ENCODE measurements at regions not wholly inside any gene's neighbourhood (a gene's known extent, or its start where the extent isn't known, plus 50 kb on each side); places are given as distances from the start of the nearest gene placed in this dataset.

GRCh38 chr15:93235926-93236780 lies 147.1 kb upstream of the RGMA start:
- H3K4me3 ChIP-seq, result no peak overlapping the region
- no peak for TF ChIP-seq POLR2A (IDR thresholded peaks at IDR 0.05)
- TF ChIP-seq, protein P1, sequence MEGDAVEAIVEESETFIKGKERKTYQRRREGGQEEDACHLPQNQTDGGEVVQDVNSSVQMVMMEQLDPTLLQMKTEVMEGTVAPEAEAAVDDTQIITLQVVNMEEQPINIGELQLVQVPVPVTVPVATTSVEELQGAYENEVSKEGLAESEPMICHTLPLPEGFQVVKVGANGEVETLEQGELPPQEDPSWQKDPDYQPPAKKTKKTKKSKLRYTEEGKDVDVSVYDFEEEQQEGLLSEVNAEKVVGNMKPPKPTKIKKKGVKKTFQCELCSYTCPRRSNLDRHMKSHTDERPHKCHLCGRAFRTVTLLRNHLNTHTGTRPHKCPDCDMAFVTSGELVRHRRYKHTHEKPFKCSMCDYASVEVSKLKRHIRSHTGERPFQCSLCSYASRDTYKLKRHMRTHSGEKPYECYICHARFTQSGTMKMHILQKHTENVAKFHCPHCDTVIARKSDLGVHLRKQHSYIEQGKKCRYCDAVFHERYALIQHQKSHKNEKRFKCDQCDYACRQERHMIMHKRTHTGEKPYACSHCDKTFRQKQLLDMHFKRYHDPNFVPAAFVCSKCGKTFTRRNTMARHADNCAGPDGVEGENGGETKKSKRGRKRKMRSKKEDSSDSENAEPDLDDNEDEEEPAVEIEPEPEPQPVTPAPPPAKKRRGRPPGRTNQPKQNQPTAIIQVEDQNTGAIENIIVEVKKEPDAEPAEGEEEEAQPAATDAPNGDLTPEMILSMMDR (IDR thresholded peaks at IDR 0.05 in 4 of 5, conservative IDR thresholded peaks at IDR 0.05 in 1 of 5), result no peak
- DNase-seq (peak; percentile 36 to 41), ATAC-seq (peak; percentile 36 to 42)
- no peaks in the 10 kb centered on the region for H3K36me3 ChIP-seq
- no peak overlapping the region for H3K27ac ChIP-seq
- intact Hi-C loops (cut with DNase I; ENCODE audit: low total_unique reads), result no loop called here
- H3K9me3 ChIP-seq, result no peaks in the 10 kb centered on the region
- in situ Hi-C loops (cut with MboI; ENCODE audit: low sequenced_read_pairs in 4 of 4), result no loop called here
- no peaks in the 10 kb centered on the region for H3K4me1 ChIP-seq
- no peaks in the 10 kb centered on the region for H3K27me3 ChIP-seq

GRCh38 chr15:93235269-93235668 lies 146.3 kb upstream of the RGMA start:
- Histone ChIP-seq H3K4me1 (no peaks in the 10 kb centered on the region), H3K9me3 (no peaks in the 10 kb centered on the region), H3K27ac (no peak overlapping the region), H3K4me3 (no peak overlapping the region), H3K27me3 (no peaks in the 10 kb centered on the region), H3K36me3 (no peaks in the 10 kb centered on the region)
- intact Hi-C loops (cut with DNase I; ENCODE audit: low total_unique reads), result no loop called here
- DNase-seq (no peak), ATAC-seq (no peak)
- TF ChIP-seq, protein P1 (IDR thresholded peaks at IDR 0.05 in 4 of 5, conservative IDR thresholded peaks at IDR 0.05 in 1 of 5), result no peak
- TF ChIP-seq POLR2A (IDR thresholded peaks at IDR 0.05), result no peak
- in situ Hi-C loops (cut with MboI; ENCODE audit: low sequenced_read_pairs in 4 of 4), result no loop called here

DNA sequence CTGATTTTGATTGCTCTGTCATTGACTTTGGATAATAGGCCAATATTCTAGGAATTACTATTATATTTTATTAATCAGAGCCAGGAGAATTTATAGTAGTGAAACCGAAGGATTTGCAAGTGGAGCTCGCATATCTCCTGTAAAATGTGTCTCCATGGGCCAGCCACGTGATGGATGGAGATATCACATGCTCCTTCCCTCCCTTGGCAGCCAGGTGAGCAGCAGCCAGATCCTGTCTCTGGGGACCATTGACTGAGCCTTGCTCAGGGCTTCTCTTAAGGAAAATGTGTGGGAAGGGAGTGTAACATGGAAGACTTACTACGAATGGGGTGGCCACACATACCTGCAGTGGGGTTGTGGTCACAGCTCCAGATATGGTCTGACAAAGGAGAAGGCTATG lies 144.7 kb upstream of the RGMA start:
- Histone ChIP-seq H3K4me1 (no peaks in the 10 kb centered on the region), H3K9me3 (no peaks in the 10 kb centered on the region), H3K4me3 (no peak overlapping the region), H3K27me3 (no peaks in the 10 kb centered on the region), H3K36me3 (no peaks in the 10 kb centered on the region), H3K27ac (no peak overlapping the region)
- intact Hi-C loops (cut with DNase I; ENCODE audit: low total_unique reads) (no loop called here), in situ Hi-C loops (cut with MboI; ENCODE audit: low sequenced_read_pairs in 4 of 4) (no loop called here)
- TF ChIP-seq, protein P1 (IDR thresholded peaks at IDR 0.05 in 4 of 5, conservative IDR thresholded peaks at IDR 0.05 in 1 of 5), result no peak
- no peak for TF ChIP-seq POLR2A (IDR thresholded peaks at IDR 0.05)
- DNase-seq, result no peak
- ATAC-seq, result no peak

DNA sequence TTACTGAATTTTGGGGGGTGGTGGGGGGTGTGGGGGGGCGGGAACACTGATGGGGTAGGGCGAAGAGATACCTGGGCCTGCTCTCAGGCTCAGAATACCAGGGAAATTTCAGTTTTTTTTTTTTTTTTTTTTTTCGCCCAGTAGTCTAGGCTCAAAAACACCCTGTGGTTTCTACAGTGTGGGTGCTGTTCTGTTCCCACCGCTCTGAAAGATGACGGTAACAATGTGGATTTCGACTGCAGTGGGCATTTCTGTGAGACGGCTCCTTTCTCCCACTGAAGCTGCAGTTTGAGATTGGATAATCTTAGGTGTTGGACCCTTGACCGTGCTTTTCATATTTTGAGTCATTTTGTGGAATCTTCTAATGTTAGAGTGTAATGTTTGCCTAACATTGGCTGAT lies 143.8 kb upstream of the RGMA start:
- Histone ChIP-seq H3K36me3 (no peaks in the 10 kb centered on the region), H3K9me3 (no peaks in the 10 kb centered on the region), H3K27ac (no peak overlapping the region), H3K27me3 (no peaks in the 10 kb centered on the region), H3K4me1 (no peaks in the 10 kb centered on the region), H3K4me3 (no peak overlapping the region)
- intact Hi-C loops (cut with DNase I; ENCODE audit: low total_unique reads) (no loop called here), in situ Hi-C loops (cut with MboI; ENCODE audit: low sequenced_read_pairs in 4 of 4) (no loop called here)
- DNase-seq (no peak), ATAC-seq (no peak)
- TF ChIP-seq, protein P1 (IDR thresholded peaks at IDR 0.05 in 4 of 5, conservative IDR thresholded peaks at IDR 0.05 in 1 of 5), result no peak
- no peak for TF ChIP-seq POLR2A (IDR thresholded peaks at IDR 0.05)

All from gastrocnemius medialis (tissue), 4 donors.